A673 (cell line): ENCODE measurements at regions not wholly inside any gene's neighbourhood (a gene's known extent, or its start where the extent isn't known, plus 50 kb on each side); places are given as distances from the start of the nearest gene placed in this dataset.

Source experiments
- EZH2 ChIP-seq: fragments of 200-600 bp; sonication (generic); IDR thresholded peaks from 2 replicates; pipeline ENCODE4 v1.6.1; 2017; ENCODE audit warnings: borderline replicate concordance, low read depth, mild to moderate bottlenecking, mixed read lengths, antibody characterized with exemption, low read length; ENCODE audit not compliant: poor library complexity, severe bottlenecking
- TF ChIP-seq, protein P1 (sequence below): fragments of 300-800, 200-600 bp; sonication (generic); conservative IDR thresholded peaks from 2 replicates; pipeline ENCODE4 v1.5.1; 2017; ENCODE audit warnings: low read depth, mild to moderate bottlenecking, antibody characterized with exemption, low read length, moderate library complexity, mixed read lengths

DNA sequence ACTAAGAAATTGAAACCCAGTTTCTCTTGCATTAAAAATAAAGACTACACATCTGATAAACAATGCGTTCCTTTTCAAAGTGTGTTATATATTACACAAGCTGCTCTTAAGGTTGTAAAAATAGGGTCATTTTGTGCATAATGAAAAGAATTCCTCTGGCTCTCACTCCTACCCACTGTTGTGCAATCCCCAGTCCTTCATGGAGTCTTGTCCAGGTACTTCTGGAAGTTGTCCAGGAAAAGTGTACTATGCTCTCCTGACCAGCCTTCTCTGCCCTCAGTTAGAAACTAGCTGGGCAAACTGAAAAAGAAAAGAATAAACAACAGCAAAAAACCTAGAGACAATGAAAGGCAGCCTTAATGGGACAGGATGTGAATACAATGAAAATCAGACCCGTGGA, 345.5 kb upstream of the PAPPA start:
- TF ChIP-seq, protein P1, sequence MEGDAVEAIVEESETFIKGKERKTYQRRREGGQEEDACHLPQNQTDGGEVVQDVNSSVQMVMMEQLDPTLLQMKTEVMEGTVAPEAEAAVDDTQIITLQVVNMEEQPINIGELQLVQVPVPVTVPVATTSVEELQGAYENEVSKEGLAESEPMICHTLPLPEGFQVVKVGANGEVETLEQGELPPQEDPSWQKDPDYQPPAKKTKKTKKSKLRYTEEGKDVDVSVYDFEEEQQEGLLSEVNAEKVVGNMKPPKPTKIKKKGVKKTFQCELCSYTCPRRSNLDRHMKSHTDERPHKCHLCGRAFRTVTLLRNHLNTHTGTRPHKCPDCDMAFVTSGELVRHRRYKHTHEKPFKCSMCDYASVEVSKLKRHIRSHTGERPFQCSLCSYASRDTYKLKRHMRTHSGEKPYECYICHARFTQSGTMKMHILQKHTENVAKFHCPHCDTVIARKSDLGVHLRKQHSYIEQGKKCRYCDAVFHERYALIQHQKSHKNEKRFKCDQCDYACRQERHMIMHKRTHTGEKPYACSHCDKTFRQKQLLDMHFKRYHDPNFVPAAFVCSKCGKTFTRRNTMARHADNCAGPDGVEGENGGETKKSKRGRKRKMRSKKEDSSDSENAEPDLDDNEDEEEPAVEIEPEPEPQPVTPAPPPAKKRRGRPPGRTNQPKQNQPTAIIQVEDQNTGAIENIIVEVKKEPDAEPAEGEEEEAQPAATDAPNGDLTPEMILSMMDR = no peak
- no peak for TF ChIP-seq EZH2
